IMR-90 (cell line): ENCODE measurements at regions not wholly inside any gene's neighbourhood (a gene's known extent, or its start where the extent isn't known, plus 50 kb on each side); places are given as distances from the start of the nearest gene placed in this dataset.

ENCODE experiments used
- ATAC-seq: fragments of 200-7000 bp; cut with Tn5 transposase; 2 replicates; pipeline ENCODE4 v1.9.1; 2020; ENCODE audit warnings: low read depth, mild to moderate bottlenecking, moderate library complexity
- BruUV-seq: library from RNA; stranded (reverse); fragments of 400-500 nt; replicated peaks from 2 replicates; lab custom pipeline; 2021; lab: Mats Ljungman, UMichigan
- CTCF ChIA-PET: fragments of 300-600 bp; formaldehyde crosslinking; extraction: SDS; loops from one replicate; lab custom pipeline; 2021; ENCODE audit warnings: antibody characterized with exemption; lab: Yijun Ruan, JAX
- POLR2A ChIA-PET: fragments of 300-600 bp; sonication (Branson Sonifier 250); formaldehyde crosslinking; loops from one replicate; lab custom pipeline; 2022; ENCODE audit warnings: antibody characterized with exemption; ENCODE audit not compliant: unreplicated experiment; lab: Charles Lee
- DNase-seq: peaks from one replicate; pipeline ENCODE4 v3.0.0; 2013
- H2AFZ ChIP-seq: replicated peaks from 2 replicates; pipeline ENCODE3; 2013; ENCODE audit warnings: low read length, mild to moderate bottlenecking; ENCODE audit not compliant: poor library complexity
- H2AK5ac ChIP-seq: 2 replicates; pipeline ENCODE4 v1.6.1; 2013; ENCODE audit warnings: low read depth, low read length, inconsistent platforms
- H2AK9ac ChIP-seq: replicated peaks from 2 replicates; pipeline ENCODE3; 2013; ENCODE audit warnings: mild to moderate bottlenecking, low read depth, low read length, moderate library complexity; ENCODE audit not compliant: poor library complexity
- H2BK120ac ChIP-seq: 2 replicates; pipeline ENCODE4 v1.6.1; 2013; ENCODE audit warnings: low read depth, low read length, inconsistent platforms
- H2BK15ac ChIP-seq: 3 replicates; pipeline ENCODE4 v1.6.1; 2013; ENCODE audit warnings: low read depth, low read length, inconsistent platforms
- H2BK20ac ChIP-seq: 2 replicates; pipeline ENCODE4 v1.6.1; 2013; ENCODE audit warnings: low read depth, mild to moderate bottlenecking, inconsistent platforms, low read length, moderate library complexity
- H2BK5ac ChIP-seq: 2 replicates; pipeline ENCODE4 v1.6.1; 2013; ENCODE audit warnings: mild to moderate bottlenecking, low read depth, low read length, inconsistent platforms; ENCODE audit not compliant: poor library complexity, severe bottlenecking
- H3K14ac ChIP-seq: replicated peaks from 2 replicates; pipeline ENCODE4 v1.6.1; 2013; ENCODE audit warnings: low read depth, low read length, inconsistent platforms
- H3K18ac ChIP-seq: 2 replicates; pipeline ENCODE4 v1.6.1; 2013; ENCODE audit warnings: low read depth, low read length, control low read depth
- H3K23ac ChIP-seq: 2 replicates; pipeline ENCODE4 v1.6.1; 2013; ENCODE audit warnings: low read depth, low read length, inconsistent platforms
- H3K27ac ChIP-seq: 2 replicates; pipeline ENCODE4 v1.5.1; 2013; ENCODE audit warnings: mild to moderate bottlenecking, control low read depth, low read length; ENCODE audit not compliant: insufficient read depth
- H3K27me3 ChIP-seq: 2 replicates; pipeline ENCODE4 v1.6.1; 2013; ENCODE audit warnings: low read length; ENCODE audit not compliant: control insufficient read depth, insufficient read depth
- H3K36me3 ChIP-seq: 2 replicates; pipeline ENCODE4 v1.6.1; 2013; ENCODE audit warnings: low read length, mixed read lengths; ENCODE audit not compliant: control insufficient read depth, insufficient read depth
- H3K4ac ChIP-seq: 2 replicates; pipeline ENCODE4 v1.6.1; 2013; ENCODE audit warnings: low read depth, low read length, inconsistent platforms
- H3K4me1 ChIP-seq: 2 replicates; pipeline ENCODE4 v1.6.1; 2013; ENCODE audit warnings: low read length, mixed read lengths; ENCODE audit not compliant: control insufficient read depth, insufficient read depth
- H3K4me2 ChIP-seq: 2 replicates; pipeline ENCODE4 v1.6.1; 2013; ENCODE audit warnings: low read depth, mild to moderate bottlenecking, control low read depth, low read length, moderate library complexity
- H3K4me3 ChIP-seq: 2 replicates; pipeline ENCODE4 v1.5.1; 2013; ENCODE audit warnings: low read depth, mild to moderate bottlenecking, control low read depth, low read length, moderate library complexity; ENCODE audit not compliant: insufficient read depth
- H3K56ac ChIP-seq: 2 replicates; pipeline ENCODE4 v1.6.1; 2013; ENCODE audit warnings: low read length, inconsistent platforms; ENCODE audit not compliant: insufficient read depth; ENCODE audit errors: extremely low read depth
- H3K79me1 ChIP-seq, 2 experiments: 2 replicates each; pipeline ENCODE4 v1.6.1; 2013; ENCODE audit warnings: low read length in 2 of 2, inconsistent platforms in 1 of 2, low read depth in 1 of 2
- H3K9ac ChIP-seq: 2 replicates; pipeline ENCODE4 v1.6.1; 2013; ENCODE audit warnings: low read depth, low read length, control low read depth
- H3K9me1 ChIP-seq: 2 replicates; pipeline ENCODE4 v1.6.1; 2013; ENCODE audit warnings: low read length, inconsistent platforms; ENCODE audit not compliant: insufficient read depth
- H3K9me3 ChIP-seq: 2 replicates; pipeline ENCODE4 v1.6.1; 2013; ENCODE audit warnings: low read length; ENCODE audit not compliant: control insufficient read depth, insufficient read depth
- H4K20me1 ChIP-seq: 2 replicates; pipeline ENCODE4 v1.6.1; 2013; ENCODE audit warnings: low read length, inconsistent platforms; ENCODE audit not compliant: insufficient read depth
- H4K5ac ChIP-seq: 2 replicates; pipeline ENCODE4 v1.6.1; 2013; ENCODE audit warnings: mild to moderate bottlenecking, low read depth, low read length, control low read depth
- H4K8ac ChIP-seq, 2 experiments: 2 replicates each; pipeline ENCODE4 v1.6.1; 2013; ENCODE audit warnings: low read depth in 2 of 2, low read length in 2 of 2, control low read depth in 1 of 2, inconsistent platforms in 1 of 2
- H4K91ac ChIP-seq: 2 replicates; pipeline ENCODE4 v1.6.1; 2013; ENCODE audit warnings: low read depth, low read length, inconsistent platforms; ENCODE audit not compliant: insufficient read depth
- MAFK ChIP-seq: IDR thresholded peaks from 2 replicates; pipeline ENCODE4 v1.6.1; 2012; ENCODE audit warnings: low read depth, low read length, improper control_type of control experiment
- MAZ ChIP-seq: IDR thresholded peaks from 2 replicates; pipeline ENCODE4 v1.6.1; 2012; ENCODE audit warnings: low read depth, mild to moderate bottlenecking, low read length, improper control_type of control experiment, moderate library complexity, borderline replicate concordance
- NFE2L2 ChIP-seq: fragments of 150-350 bp; IDR thresholded peaks from 2 replicates; pipeline ENCODE4 v1.6.1; 2016; ENCODE audit warnings: low read depth, mild to moderate bottlenecking, low read length
- RAD21 ChIP-seq: IDR thresholded peaks from 2 replicates; pipeline ENCODE4 v1.6.1; 2012; ENCODE audit warnings: low read length, improper control_type of control experiment
- RCOR1 ChIP-seq: IDR thresholded peaks from 2 replicates; pipeline ENCODE4 v1.6.1; 2012; ENCODE audit warnings: mild to moderate bottlenecking, low read length, improper control_type of control experiment; ENCODE audit not compliant: insufficient replicate concordance
- SMC3 ChIP-seq: fragments of 150-350 bp; IDR thresholded peaks from 2 replicates; pipeline ENCODE4 v1.6.1; 2016; ENCODE audit warnings: low read depth, mild to moderate bottlenecking, antibody characterized with exemption, low read length, moderate library complexity
- WGBS, 2 experiments: methylation state at CpG; one replicate each; pipeline versions ENCODE4 v1.1.5 to v1.1.7; 2013; ENCODE audit warnings: missing lambda C conversion rate in 2 of 2; ENCODE audit not compliant: insufficient read length in 1 of 2; ENCODE audit errors: extremely low coverage in 2 of 2; 5-methylcytosine and 5-hydroxymethylcytosine counted together
- dilution Hi-C: fragments of 300-500 bp; cut with HindIII; formaldehyde crosslinking; loops from one replicate; pipeline ENCODE4 v1.14.3; 2018; ENCODE audit warnings: low sequenced_read_pairs; ENCODE audit not compliant: unreplicated experiment
- in situ Hi-C: fragments of 300-500 bp; cut with MboI; formaldehyde crosslinking; loops from 3 replicates; pipeline ENCODE4 v1.14.3; 2019; ENCODE audit warnings: low sequenced_read_pairs, inconsistent platforms, mixed read lengths
- intact Hi-C: fragments of 100-400 bp; cut with micrococcal nuclease; formaldehyde crosslinking; loops from 2 replicates; pipeline ENCODE4 v1.10.0; 2022
- TF ChIP-seq, protein P1 (sequence below): fragments of 150-350 bp; IDR thresholded peaks from 2 replicates; pipeline ENCODE4 v1.6.1; 2016; ENCODE audit warnings: low read depth, mild to moderate bottlenecking, low read length, moderate library complexity, borderline replicate concordance

DNA sequence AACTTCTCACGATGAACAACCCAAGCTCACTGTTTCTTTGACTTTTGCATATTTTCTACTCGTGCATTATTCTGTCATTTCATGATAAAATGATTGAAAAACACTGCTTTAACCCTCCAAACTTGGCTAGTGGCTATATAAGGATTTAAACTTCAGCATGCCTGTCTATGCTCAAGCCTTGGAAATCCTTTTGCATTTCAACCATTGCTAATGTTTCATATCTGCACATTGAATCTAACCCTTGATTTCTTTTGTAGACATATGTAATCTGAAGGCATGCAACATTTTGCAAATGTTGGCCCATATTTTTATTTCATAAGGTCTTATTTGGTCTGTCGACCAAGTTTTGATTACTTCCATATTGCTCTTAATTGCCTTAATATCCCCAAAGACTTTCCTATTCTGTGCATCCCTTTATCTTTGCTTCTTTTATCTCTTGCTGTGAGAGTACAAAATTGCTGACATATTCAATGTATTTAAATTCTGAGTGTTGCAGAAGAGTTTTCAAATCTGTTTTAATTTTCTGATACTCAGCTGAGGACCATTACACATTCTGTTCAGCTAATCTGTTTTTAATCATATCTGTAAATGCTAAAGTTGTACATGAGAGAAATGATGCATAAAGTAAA is 403.7 kb upstream of the ZNF608 start:
- dilution Hi-C loops = no loop called here
- no peak overlapping the region for H3K18ac ChIP-seq
- DNase-seq (no peak), ATAC-seq (no peak)
- H2AFZ ChIP-seq = no peak overlapping the region
- intact Hi-C loops = no loop called here
- BruUV-seq = no TSS peak
- no peak overlapping the region for H3K4me2 ChIP-seq
- no peak overlapping the region for H2BK15ac ChIP-seq
- no peak overlapping the region for H3K4ac ChIP-seq
- no peak overlapping the region for H3K9ac ChIP-seq
- in situ Hi-C loops = no loop called here
- no peaks in the 10 kb centered on the region for H3K79me1 ChIP-seq
- H4K8ac ChIP-seq = no peak overlapping the region
- H4K91ac ChIP-seq = no peak overlapping the region
- CTCF ChIA-PET = no interaction called here
- H2AK5ac ChIP-seq = no peak overlapping the region
- no peaks in the 10 kb centered on the region for H3K9me3 ChIP-seq
- no peak overlapping the region for H3K14ac ChIP-seq
- POLR2A ChIA-PET = no interaction called here
- no peak overlapping the region for H2BK120ac ChIP-seq
- no peaks in the 10 kb centered on the region; the same call in 1 of the 2 replicates for H3K9me1 ChIP-seq
- WGBS, 2 experiments = no CpG with 5 or more reads among the region's 3 CpGs
- H4K20me1 ChIP-seq = no peaks in the 10 kb centered on the region
- H3K4me1 ChIP-seq = no peaks in the 10 kb centered on the region; the same call in 1 of the 2 replicates
- no peak overlapping the region for H3K27ac ChIP-seq
- no peak for TF ChIP-seq RAD21
- no peak for TF ChIP-seq MAFK
- TF ChIP-seq MAZ = no peak
- no peak for TF ChIP-seq NFE2L2
- TF ChIP-seq RCOR1 = no peak
- TF ChIP-seq SMC3 = no peak
- TF ChIP-seq, protein P1, sequence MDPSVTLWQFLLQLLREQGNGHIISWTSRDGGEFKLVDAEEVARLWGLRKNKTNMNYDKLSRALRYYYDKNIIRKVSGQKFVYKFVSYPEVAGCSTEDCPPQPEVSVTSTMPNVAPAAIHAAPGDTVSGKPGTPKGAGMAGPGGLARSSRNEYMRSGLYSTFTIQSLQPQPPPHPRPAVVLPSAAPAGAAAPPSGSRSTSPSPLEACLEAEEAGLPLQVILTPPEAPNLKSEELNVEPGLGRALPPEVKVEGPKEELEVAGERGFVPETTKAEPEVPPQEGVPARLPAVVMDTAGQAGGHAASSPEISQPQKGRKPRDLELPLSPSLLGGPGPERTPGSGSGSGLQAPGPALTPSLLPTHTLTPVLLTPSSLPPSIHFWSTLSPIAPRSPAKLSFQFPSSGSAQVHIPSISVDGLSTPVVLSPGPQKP = no peak
- no peak overlapping the region for H3K4me3 ChIP-seq
- no peak overlapping the region for H2AK9ac ChIP-seq
- H3K56ac ChIP-seq = no peak overlapping the region
- no peak overlapping the region for H4K5ac ChIP-seq
- no peak overlapping the region for H2BK5ac ChIP-seq
- H3K23ac ChIP-seq = no peak overlapping the region
- no peaks in the 10 kb centered on the region for H3K27me3 ChIP-seq
- H2BK20ac ChIP-seq = no peak overlapping the region
- H3K36me3 ChIP-seq = no peaks in the 10 kb centered on the region
